GM23338 (cell line): ENCODE measurements at regions not wholly inside any gene's neighbourhood (a gene's known extent, or its start where the extent isn't known, plus 50 kb on each side); places are given as distances from the start of the nearest gene placed in this dataset.
"Not testable (repeated sequence)": the region's sequence is repeated elsewhere in the genome, so short reads cannot be mapped to it uniquely, and the experiment has no call there.

ENCODE experiments used
- CTCF ChIP-seq, 2 experiments: fragments of 200-600 bp in 1 of 2; sonication (generic) in 1 of 2; conservative IDR thresholded peaks; 2 replicates each; pipeline versions ENCODE4 v1.5.1 to v1.6.1; 2016 to 2017; ENCODE audit warnings: antibody characterized with exemption in 2 of 2, low read depth in 2 of 2, mild to moderate bottlenecking in 2 of 2, moderate library complexity in 1 of 2
- EZH2 ChIP-seq: fragments of 200-600 bp; sonication (generic); IDR thresholded peaks from one replicate; pipeline ENCODE4 v1.8.0; 2017; ENCODE audit warnings: antibody characterized with exemption, mild to moderate bottlenecking, low read depth; ENCODE audit not compliant: unreplicated experiment
- POLR2AphosphoS5 ChIP-seq: IDR thresholded peaks from 2 replicates; pipeline ENCODE4 v1.6.1; 2016; ENCODE audit warnings: antibody characterized with exemption, low read depth
- ZNF462 ChIP-seq: fragments of 250-450 bp; sonication (Bioruptor Pico); IDR thresholded peaks from 2 replicates; pipeline ENCODE4 v1.5.0; 2020; ENCODE audit warnings: mild to moderate bottlenecking, moderate library complexity

- not testable (repeated sequence) for TF ChIP-seq CTCF (conservative IDR thresholded peaks at IDR 0.05; ENCODE audit: low read depth in 2 of 2); ZNF462 (CRISPR knock-in tag); POLR2AphosphoS5; EZH2
Observed at GRCh38 chr2:111390605-111391004, 269.9 kb downstream of the BCL2L11 start.
